SK-N-SH (cell line): ENCODE measurements at regions not wholly inside any gene's neighbourhood (a gene's known extent, or its start where the extent isn't known, plus 50 kb on each side); places are given as distances from the start of the nearest gene placed in this dataset.

Experiments used
- CHD2 ChIP-seq: fragments of 150-350 bp; IDR thresholded peaks from 2 replicates; pipeline ENCODE4 v1.6.1; 2018; ENCODE audit warnings: low read length; ENCODE audit not compliant: partially characterized antibody
- ELF1 ChIP-seq: IDR thresholded peaks from 2 replicates; pipeline ENCODE4 v1.4.0; 2012
- FOSL2 ChIP-seq: IDR thresholded peaks from 2 replicates; pipeline ENCODE4 v1.4.0; 2012; ENCODE audit warnings: low read depth, mild to moderate bottlenecking, moderate library complexity, borderline replicate concordance
- FOXM1 ChIP-seq: IDR thresholded peaks from 2 replicates; pipeline ENCODE4 v1.4.0; 2012; ENCODE audit warnings: low read depth, mild to moderate bottlenecking
- MXI1 ChIP-seq: IDR thresholded peaks from 2 replicates; pipeline ENCODE4 v1.6.1; 2012; ENCODE audit warnings: mild to moderate bottlenecking, low read depth, low read length, improper control_type of control experiment
- POLR2AphosphoS5 ChIP-seq: IDR thresholded peaks from 2 replicates; pipeline ENCODE4 v1.6.1; 2012; ENCODE audit warnings: low read depth, low read length
- RAD21 ChIP-seq: IDR thresholded peaks from 2 replicates; pipeline ENCODE4 v1.6.1; 2012; ENCODE audit warnings: mild to moderate bottlenecking, low read length
- RCOR1 ChIP-seq: fragments of 150-350 bp; IDR thresholded peaks from 2 replicates; pipeline ENCODE4 v1.6.1; 2017; ENCODE audit warnings: antibody characterized with exemption, low read length
- RFX5 ChIP-seq: IDR thresholded peaks from 2 replicates; pipeline ENCODE4 v1.6.1; 2012; ENCODE audit warnings: mild to moderate bottlenecking, improper control_type of control experiment, low read length
- SMC3 ChIP-seq: IDR thresholded peaks from 2 replicates; pipeline ENCODE4 v1.6.1; 2012; ENCODE audit warnings: low read depth, low read length, improper control_type of control experiment
- TEAD4 ChIP-seq: IDR thresholded peaks from 2 replicates; pipeline ENCODE4 v1.4.0; 2012; ENCODE audit warnings: mild to moderate bottlenecking, borderline replicate concordance; ENCODE audit not compliant: insufficient read depth
- YY1 ChIP-seq: IDR thresholded peaks from 2 replicates; pipeline ENCODE4 v1.4.0; 2012; ENCODE audit warnings: low read depth, mild to moderate bottlenecking
- TF ChIP-seq, protein P1 (sequence below): fragments of 200-600 bp; sonication (generic); IDR thresholded peaks from 2 replicates; pipeline ENCODE4 v1.6.1; 2017; ENCODE audit warnings: antibody characterized with exemption, mild to moderate bottlenecking, moderate library complexity
- TF ChIP-seq, protein P2 (sequence below): IDR thresholded peaks from 2 replicates; pipeline ENCODE4 v1.4.0; 2012; ENCODE audit warnings: low read depth, borderline replicate concordance

DNA sequence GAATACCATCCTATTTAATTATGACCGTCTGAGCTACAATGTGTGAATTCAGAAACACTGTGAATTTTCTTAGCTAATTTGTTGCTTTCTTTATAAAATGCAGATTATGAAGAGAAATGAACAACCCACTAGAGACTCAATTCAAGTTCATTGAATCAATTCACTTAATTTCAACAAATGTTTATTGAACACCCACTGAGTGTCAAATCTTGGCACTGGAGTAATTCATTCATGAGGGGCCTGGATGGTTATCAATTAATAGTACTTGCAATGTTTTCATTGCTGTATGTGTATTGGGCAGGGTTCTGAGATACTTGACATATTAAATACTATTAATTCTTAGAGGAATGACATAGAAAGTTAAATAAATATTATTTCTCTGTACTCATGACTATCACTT, 789.4 kb downstream of the STPG2 start:
- TF ChIP-seq RFX5 (no peak), FOXM1 (no peak), ELF1 (no peak), POLR2AphosphoS5 (no peak), YY1 (no peak), CHD2 (no peak), MXI1 (no peak), TEAD4 (no peak), RCOR1 (no peak), FOSL2 (no peak), SMC3 (no peak), RAD21 (no peak)
- TF ChIP-seq, protein P1, sequence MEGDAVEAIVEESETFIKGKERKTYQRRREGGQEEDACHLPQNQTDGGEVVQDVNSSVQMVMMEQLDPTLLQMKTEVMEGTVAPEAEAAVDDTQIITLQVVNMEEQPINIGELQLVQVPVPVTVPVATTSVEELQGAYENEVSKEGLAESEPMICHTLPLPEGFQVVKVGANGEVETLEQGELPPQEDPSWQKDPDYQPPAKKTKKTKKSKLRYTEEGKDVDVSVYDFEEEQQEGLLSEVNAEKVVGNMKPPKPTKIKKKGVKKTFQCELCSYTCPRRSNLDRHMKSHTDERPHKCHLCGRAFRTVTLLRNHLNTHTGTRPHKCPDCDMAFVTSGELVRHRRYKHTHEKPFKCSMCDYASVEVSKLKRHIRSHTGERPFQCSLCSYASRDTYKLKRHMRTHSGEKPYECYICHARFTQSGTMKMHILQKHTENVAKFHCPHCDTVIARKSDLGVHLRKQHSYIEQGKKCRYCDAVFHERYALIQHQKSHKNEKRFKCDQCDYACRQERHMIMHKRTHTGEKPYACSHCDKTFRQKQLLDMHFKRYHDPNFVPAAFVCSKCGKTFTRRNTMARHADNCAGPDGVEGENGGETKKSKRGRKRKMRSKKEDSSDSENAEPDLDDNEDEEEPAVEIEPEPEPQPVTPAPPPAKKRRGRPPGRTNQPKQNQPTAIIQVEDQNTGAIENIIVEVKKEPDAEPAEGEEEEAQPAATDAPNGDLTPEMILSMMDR: no peak
- TF ChIP-seq, protein P2, sequence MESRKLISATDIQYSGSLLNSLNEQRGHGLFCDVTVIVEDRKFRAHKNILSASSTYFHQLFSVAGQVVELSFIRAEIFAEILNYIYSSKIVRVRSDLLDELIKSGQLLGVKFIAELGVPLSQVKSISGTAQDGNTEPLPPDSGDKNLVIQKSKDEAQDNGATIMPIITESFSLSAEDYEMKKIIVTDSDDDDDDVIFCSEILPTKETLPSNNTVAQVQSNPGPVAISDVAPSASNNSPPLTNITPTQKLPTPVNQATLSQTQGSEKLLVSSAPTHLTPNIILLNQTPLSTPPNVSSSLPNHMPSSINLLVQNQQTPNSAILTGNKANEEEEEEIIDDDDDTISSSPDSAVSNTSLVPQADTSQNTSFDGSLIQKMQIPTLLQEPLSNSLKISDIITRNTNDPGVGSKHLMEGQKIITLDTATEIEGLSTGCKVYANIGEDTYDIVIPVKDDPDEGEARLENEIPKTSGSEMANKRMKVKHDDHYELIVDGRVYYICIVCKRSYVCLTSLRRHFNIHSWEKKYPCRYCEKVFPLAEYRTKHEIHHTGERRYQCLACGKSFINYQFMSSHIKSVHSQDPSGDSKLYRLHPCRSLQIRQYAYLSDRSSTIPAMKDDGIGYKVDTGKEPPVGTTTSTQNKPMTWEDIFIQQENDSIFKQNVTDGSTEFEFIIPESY: no peak
